NB4 (cell line): ENCODE measurements at regions not wholly inside any gene's neighbourhood (a gene's known extent, or its start where the extent isn't known, plus 50 kb on each side); places are given as distances from the start of the nearest gene placed in this dataset.

Experiments used
- MAX ChIP-seq: IDR thresholded peaks from 2 replicates; pipeline ENCODE4 v1.6.1; 2011; ENCODE audit warnings: low read depth, low read length
- MYC ChIP-seq: IDR thresholded peaks from 2 replicates; pipeline ENCODE4 v1.6.1; 2011; ENCODE audit warnings: low read depth, low read length
- POLR2A ChIP-seq: IDR thresholded peaks from 2 replicates; pipeline ENCODE4 v1.6.1; 2011; ENCODE audit warnings: mild to moderate bottlenecking; ENCODE audit not compliant: insufficient read length; ENCODE audit errors: extremely low read depth
- TF ChIP-seq, protein P1 (sequence below): IDR thresholded peaks from one replicate; pipeline ENCODE4 v1.5.1; 2012; ENCODE audit warnings: low read depth, low read length

DNA sequence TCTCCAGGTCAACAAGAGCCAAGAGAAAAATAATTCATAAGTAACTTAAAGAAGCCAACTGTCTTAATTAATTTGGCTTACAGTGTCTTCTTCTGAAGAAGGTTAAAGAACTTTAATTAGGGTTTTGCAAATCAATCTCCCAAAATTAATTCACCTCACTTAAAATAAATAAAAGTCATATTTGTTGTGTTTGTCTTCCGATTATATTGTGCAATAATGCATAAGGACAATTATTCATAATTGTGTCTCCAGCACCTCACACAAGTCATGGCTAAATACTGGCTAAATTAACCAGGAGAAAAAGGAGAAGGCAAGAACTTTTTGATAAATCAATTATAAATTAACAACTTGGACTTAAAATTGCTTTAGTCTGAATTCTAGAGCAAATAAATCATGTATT lies 899.0 kb upstream of the NR2F2 start:
- no peak for TF ChIP-seq MYC
- TF ChIP-seq, protein P1, sequence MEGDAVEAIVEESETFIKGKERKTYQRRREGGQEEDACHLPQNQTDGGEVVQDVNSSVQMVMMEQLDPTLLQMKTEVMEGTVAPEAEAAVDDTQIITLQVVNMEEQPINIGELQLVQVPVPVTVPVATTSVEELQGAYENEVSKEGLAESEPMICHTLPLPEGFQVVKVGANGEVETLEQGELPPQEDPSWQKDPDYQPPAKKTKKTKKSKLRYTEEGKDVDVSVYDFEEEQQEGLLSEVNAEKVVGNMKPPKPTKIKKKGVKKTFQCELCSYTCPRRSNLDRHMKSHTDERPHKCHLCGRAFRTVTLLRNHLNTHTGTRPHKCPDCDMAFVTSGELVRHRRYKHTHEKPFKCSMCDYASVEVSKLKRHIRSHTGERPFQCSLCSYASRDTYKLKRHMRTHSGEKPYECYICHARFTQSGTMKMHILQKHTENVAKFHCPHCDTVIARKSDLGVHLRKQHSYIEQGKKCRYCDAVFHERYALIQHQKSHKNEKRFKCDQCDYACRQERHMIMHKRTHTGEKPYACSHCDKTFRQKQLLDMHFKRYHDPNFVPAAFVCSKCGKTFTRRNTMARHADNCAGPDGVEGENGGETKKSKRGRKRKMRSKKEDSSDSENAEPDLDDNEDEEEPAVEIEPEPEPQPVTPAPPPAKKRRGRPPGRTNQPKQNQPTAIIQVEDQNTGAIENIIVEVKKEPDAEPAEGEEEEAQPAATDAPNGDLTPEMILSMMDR, result no peak
- TF ChIP-seq POLR2A, result no peak
- no peak for TF ChIP-seq MAX
